PC-9 (cell line): ENCODE measurements at regions not wholly inside any gene's neighbourhood (a gene's known extent, or its start where the extent isn't known, plus 50 kb on each side); places are given as distances from the start of the nearest gene placed in this dataset.

ENCODE experiments used
- EZH2 ChIP-seq: fragments of 200-600 bp; sonication (generic); IDR thresholded peaks from 2 replicates; pipeline ENCODE4 v1.8.0; 2017; ENCODE audit warnings: antibody characterized with exemption, low read depth
- TF ChIP-seq, protein P1 (sequence below): fragments of 200-600 bp; sonication (generic); conservative IDR thresholded peaks from 2 replicates; pipeline ENCODE4 v1.6.1; 2017; ENCODE audit warnings: mixed run types, antibody characterized with exemption, mild to moderate bottlenecking, moderate library complexity

DNA sequence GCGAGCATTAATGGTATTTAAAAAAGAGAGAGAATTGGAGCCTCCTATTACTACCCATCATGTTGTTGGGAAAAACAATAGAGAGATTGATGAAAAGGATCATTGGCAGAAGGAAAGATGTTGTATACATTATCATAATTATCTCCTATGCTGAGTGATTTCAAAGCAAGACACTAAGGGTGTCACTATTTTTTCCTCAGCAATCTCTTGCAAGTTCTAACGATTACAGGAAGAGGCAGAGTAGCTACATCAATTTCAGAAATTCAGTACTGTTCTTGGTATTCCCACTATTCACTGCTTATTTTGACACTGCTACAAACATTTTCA, 891.2 kb downstream of the C6orf118 start:
- TF ChIP-seq, protein P1, sequence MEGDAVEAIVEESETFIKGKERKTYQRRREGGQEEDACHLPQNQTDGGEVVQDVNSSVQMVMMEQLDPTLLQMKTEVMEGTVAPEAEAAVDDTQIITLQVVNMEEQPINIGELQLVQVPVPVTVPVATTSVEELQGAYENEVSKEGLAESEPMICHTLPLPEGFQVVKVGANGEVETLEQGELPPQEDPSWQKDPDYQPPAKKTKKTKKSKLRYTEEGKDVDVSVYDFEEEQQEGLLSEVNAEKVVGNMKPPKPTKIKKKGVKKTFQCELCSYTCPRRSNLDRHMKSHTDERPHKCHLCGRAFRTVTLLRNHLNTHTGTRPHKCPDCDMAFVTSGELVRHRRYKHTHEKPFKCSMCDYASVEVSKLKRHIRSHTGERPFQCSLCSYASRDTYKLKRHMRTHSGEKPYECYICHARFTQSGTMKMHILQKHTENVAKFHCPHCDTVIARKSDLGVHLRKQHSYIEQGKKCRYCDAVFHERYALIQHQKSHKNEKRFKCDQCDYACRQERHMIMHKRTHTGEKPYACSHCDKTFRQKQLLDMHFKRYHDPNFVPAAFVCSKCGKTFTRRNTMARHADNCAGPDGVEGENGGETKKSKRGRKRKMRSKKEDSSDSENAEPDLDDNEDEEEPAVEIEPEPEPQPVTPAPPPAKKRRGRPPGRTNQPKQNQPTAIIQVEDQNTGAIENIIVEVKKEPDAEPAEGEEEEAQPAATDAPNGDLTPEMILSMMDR = no peak
- TF ChIP-seq EZH2 = no peak
